D721Med (cell line): ENCODE measurements at regions not wholly inside any gene's neighbourhood (a gene's known extent, or its start where the extent isn't known, plus 50 kb on each side); places are given as distances from the start of the nearest gene placed in this dataset.

Experiments
- DNase-seq: peaks from one replicate; pipeline ENCODE4 v3.0.0; 2011; ENCODE audit warnings: low spot score; ENCODE audit not compliant: insufficient read length
- FAIRE-seq: peaks from 2 replicates; lab custom pipeline; 2011; peaks lifted over from hg19 to GRCh38; lab: Jason Lieb, UNC
- TF ChIP-seq, protein P1 (sequence below): IDR thresholded peaks from 2 replicates; pipeline ENCODE4 v1.5.1; 2012; ENCODE audit warnings: mild to moderate bottlenecking, control low read depth; ENCODE audit not compliant: insufficient read depth; ENCODE audit errors: missing control alignments

DNA sequence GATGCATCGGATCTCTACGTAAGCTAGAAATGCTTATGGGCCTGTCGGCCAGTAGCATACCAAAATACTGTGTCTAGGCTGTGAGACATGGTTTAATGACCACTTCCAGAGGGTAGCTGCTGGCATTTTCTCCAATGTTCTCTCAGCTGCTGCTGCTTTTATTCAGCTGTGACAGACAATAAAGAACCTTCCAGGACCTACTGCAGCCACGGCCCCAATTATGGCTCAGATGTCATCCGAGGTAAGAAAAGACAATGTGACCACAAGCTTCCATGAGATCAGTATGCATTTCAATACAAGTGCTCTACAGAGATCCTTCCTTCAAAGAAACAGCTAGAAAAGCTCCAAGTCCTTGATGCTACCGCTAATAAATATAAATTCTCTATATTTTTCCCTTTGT lies 256.2 kb downstream of the SDHAF3 start:
- FAIRE-seq, result no peak
- TF ChIP-seq, protein P1, sequence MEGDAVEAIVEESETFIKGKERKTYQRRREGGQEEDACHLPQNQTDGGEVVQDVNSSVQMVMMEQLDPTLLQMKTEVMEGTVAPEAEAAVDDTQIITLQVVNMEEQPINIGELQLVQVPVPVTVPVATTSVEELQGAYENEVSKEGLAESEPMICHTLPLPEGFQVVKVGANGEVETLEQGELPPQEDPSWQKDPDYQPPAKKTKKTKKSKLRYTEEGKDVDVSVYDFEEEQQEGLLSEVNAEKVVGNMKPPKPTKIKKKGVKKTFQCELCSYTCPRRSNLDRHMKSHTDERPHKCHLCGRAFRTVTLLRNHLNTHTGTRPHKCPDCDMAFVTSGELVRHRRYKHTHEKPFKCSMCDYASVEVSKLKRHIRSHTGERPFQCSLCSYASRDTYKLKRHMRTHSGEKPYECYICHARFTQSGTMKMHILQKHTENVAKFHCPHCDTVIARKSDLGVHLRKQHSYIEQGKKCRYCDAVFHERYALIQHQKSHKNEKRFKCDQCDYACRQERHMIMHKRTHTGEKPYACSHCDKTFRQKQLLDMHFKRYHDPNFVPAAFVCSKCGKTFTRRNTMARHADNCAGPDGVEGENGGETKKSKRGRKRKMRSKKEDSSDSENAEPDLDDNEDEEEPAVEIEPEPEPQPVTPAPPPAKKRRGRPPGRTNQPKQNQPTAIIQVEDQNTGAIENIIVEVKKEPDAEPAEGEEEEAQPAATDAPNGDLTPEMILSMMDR, result no peak
- DNase-seq, result no peak

DNA sequence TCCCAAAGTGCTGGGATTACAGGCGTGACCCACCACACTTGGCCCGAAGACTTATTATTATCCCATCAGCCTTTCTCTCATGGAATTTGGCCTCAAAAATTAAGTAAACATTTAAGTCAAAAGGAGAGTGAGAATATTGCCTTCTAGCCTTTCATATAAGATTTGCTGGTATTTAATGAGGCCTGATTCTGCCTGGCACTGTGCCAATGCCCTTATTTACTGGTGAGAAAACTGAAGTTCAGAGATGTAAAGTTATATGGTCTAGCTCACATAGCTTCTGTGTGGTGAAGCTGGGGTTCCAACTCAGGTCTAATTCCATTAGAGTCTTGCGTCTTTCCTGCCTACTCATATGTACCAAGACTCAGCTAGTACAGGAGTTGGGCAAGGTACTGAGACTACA lies 260.2 kb downstream of the SDHAF3 start:
- TF ChIP-seq, protein P1, result no peak
- FAIRE-seq, result no peak
- DNase-seq, result no peak

DNA sequence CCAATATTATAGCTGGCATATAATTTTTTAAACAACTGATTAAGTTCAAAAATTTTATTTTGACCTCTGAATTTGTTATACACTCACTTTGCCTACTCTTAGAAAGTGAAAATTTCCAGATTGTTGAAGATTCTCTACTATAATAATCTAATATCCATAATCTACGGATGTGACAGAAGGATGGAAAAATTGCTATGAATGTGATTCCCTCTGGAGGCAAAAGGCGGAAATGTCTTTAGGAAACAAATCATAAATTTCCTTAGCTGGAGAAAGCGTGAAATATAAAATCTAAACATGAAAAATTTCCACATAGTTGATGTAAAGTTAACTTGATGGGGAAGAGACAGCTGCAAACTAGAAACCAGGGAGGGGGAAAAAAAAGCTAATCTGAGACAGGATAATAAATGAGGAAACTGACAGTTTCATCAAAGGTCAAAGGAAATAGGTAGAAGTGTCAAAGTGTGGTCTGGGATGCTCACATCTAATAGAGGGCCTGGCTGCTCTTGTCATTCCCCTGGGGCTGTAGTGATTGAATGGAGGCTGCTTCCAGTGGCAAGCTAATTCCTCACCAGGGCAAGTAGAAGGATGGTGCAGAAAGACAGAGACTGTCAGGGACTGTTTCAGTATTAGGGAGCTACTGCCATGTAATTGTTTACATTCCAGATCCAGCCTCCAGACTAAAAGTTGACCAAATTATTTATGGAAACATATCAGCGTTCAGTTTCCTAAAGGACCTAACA lies 264.5 kb downstream of the SDHAF3 start:
- no peak for FAIRE-seq
- TF ChIP-seq, protein P1, result peak; percentile 12

DNA sequence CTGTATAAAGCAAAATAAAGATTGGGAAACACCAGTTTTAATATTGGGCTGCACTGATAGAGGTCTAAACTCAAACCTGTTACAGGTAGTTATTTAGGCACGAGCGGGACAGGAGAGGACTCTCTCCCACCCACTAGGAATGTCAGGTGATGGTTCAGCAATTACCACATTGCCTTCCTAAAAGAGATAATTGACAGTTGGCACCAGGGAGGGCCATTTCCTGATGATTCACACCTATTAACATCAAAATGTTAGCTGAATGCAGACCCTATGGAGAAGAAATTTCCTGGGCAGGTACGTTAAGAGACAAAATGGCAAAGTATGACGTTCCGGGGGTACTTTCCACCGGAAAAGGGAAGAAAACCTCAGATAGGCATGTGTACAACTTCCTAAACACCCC lies 272.6 kb downstream of the SDHAF3 start:
- DNase-seq, result no peak
- no peak for FAIRE-seq
- TF ChIP-seq, protein P1, result no peak

More for the DNA sequence above, 264.5 kb downstream of the SDHAF3 start:
- DNase-seq, result no peak

DNA sequence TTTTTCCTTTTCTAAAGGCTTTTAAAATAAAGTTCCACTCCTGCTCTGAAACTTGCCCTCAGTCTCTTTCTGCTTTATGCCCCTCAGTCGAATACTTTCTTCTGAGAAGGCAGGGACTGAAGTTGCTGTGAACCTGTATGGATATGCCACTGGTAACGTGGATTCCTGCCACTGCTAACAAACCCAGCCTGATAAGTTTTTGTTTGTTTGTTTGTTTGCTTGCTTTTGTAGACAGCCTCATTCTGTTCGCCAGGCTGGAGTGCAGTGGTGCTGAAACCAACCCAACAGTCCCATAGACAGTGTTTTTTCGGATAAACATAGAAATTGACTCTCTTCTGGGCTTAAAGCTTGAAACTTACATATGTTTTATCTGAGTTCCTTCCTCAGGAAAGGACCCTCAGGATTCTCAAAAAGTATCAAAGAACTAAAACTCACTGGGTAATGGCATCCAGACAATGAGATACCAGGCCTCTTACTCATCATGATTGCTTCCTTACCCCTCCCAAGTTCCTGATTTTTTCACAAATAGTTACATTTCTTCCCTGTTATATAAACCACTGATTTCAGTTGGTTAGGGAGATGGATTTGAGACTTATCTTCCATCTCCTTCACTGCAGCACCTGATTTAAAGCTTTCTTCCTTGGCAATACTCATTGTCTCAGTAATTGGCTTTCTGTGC lies 273.6 kb downstream of the SDHAF3 start:
- TF ChIP-seq, protein P1, result no peak
- FAIRE-seq, result no peak
- DNase-seq, result no peak

DNA sequence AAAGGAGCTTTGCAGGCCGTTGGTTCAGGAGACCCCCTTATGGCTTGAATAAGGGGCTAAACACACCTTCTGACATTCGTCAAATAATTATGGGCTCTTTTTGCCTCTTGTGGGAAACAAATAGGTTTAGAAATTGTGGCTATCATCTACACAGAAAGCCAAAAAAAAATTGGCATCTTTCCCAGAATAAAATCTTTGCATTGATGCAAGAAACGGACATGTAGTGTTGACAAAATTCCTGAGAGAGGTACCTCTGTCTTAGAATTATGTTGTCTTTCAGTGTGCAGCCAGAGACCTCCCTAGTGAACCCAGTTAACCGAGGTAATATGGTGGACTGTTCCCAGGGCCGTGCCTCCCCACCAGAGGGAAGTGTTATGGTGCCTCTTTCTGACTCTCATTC lies 283.9 kb downstream of the SDHAF3 start:
- no peak for FAIRE-seq
- TF ChIP-seq, protein P1, result no peak
- DNase-seq, result no peak

DNA sequence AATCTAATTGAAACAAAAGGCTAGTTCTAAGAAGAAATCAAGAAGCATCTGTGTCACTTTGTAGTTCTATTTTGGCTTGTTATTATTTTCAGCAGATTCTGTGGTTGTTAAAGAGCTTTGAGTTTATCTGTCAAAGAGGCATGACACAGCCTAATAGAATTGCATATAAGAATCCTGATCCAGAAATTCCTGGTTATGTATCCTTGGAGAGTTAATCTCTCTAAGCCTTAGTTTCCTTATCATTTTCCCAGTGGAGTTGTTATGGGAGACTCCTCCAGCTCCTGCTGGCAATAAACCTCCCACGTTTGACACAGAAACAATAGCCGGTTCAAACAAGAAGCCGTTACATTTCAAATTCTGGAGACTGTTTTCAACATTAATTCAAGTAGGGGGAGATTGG lies 288.3 kb downstream of the SDHAF3 start:
- FAIRE-seq (peak; percentile 6), DNase-seq (no peak)
- TF ChIP-seq, protein P1, result no peak
